Common myeloid progenitor, CD34-positive (primary cell): ENCODE measurements at regions not wholly inside any gene's neighbourhood (a gene's known extent, or its start where the extent isn't known, plus 50 kb on each side); places are given as distances from the start of the nearest gene placed in this dataset.
"Not testable (repeated sequence)": the region's sequence is repeated elsewhere in the genome, so short reads cannot be mapped to it uniquely, and the experiment has no call there.

Experiments used
- CTCF ChIA-PET: fragments of 350-600 bp; sonication (Branson Sonifier 250); formaldehyde crosslinking; loops from one replicate; lab custom pipeline; 2021; ENCODE audit warnings: antibody characterized with exemption; lab: Charles Lee
- POLR2A ChIA-PET: fragments of 350-600 bp; sonication (Branson Sonifier 250); formaldehyde crosslinking; loops from one replicate; lab custom pipeline; 2021; ENCODE audit warnings: antibody characterized with exemption; lab: Charles Lee
- DNase-seq, 3 donors: peaks; one replicate each; pipeline versions ENCODE4 v3.0.0 to v3.0.0-alpha.2; 2013
- H3K27ac ChIP-seq, 2 experiments: 1 replicate in 1 of 2; 2 replicates in 1 of 2; pipeline ENCODE4 v1.7.0; 2013; ENCODE audit warnings: inconsistent platforms in 2 of 2, low read length in 2 of 2, mild to moderate bottlenecking in 2 of 2, low read depth in 1 of 2, moderate library complexity in 1 of 2; ENCODE audit not compliant: severe bottlenecking in 2 of 2, insufficient read depth in 1 of 2, poor library complexity in 1 of 2
- H3K27me3 ChIP-seq, 5 experiments: replicated peaks in 2 of 5; 1 replicate in 3 of 5; 2 replicates in 2 of 5; pipeline versions ENCODE4 v1.6.1 to v1.7.0; 2013; ENCODE audit warnings: low read length in 4 of 5, mild to moderate bottlenecking in 2 of 5, moderate library complexity in 2 of 5, inconsistent platforms in 1 of 5; ENCODE audit not compliant: insufficient read depth in 5 of 5, control insufficient read depth in 4 of 5
- H3K36me3 ChIP-seq, 4 experiments: 1 replicate in 2 of 4; 2 replicates in 2 of 4; pipeline versions ENCODE4 v1.6.1 to v1.7.0; 2013; ENCODE audit warnings: low read length in 3 of 4, control low read depth in 1 of 4, mild to moderate bottlenecking in 1 of 4; ENCODE audit not compliant: control insufficient read depth in 4 of 4, insufficient read depth in 4 of 4
- H3K4me1 ChIP-seq, 4 experiments: 1 replicate in 3 of 4; 2 replicates in 1 of 4; pipeline versions ENCODE4 v1.6.1 to v1.7.1; 2013; ENCODE audit warnings: low read length in 3 of 4, mild to moderate bottlenecking in 3 of 4, control low read depth in 1 of 4, inconsistent platforms in 1 of 4, moderate library complexity in 1 of 4; ENCODE audit not compliant: control insufficient read depth in 4 of 4, insufficient read depth in 4 of 4; ENCODE audit errors: control extremely low read depth in 1 of 4
- H3K4me3 ChIP-seq, 7 experiments: 1 replicate in 4 of 7; 2 replicates in 3 of 7; pipeline versions ENCODE4 v1.5.1 to v1.7.0; 2013; ENCODE audit warnings: mild to moderate bottlenecking in 7 of 7, low read length in 6 of 7, moderate library complexity in 6 of 7, inconsistent platforms in 2 of 7, low read depth in 2 of 7, control low read depth in 1 of 7; ENCODE audit not compliant: insufficient read depth in 4 of 7, control insufficient read depth in 1 of 7; ENCODE audit errors: extremely low read depth in 1 of 7
- H3K9me3 ChIP-seq, 5 experiments: 1 replicate in 4 of 5; 2 replicates in 1 of 5; pipeline versions ENCODE4 v1.6.1 to v1.7.1; 2013; ENCODE audit warnings: low read length in 4 of 5, mild to moderate bottlenecking in 2 of 5, inconsistent platforms in 1 of 5, low read depth in 1 of 5, moderate library complexity in 1 of 5; ENCODE audit not compliant: control insufficient read depth in 4 of 5, insufficient read depth in 2 of 5; ENCODE audit errors: control extremely low read depth in 1 of 5
- WGBS: methylation state at CpG from one replicate; pipeline ENCODE4 v1.1.5; 2013; ENCODE audit not compliant: insufficient coverage; 5-methylcytosine and 5-hydroxymethylcytosine counted together

- not testable (repeated sequence) for H3K9me3 ChIP-seq
These were observed 100.3 kb upstream of the SALL3 start for GRCh38 chr18:78879072-78879883.

GRCh38 chr18:78882585-78882984 lies 97.0 kb upstream of the SALL3 start:
- no peaks in the 10 kb centered on the region for H3K4me1 ChIP-seq
- H3K36me3 ChIP-seq: no peaks in the 10 kb centered on the region
- POLR2A ChIA-PET: no interaction called here
- WGBS: 86% methylated on average over 5 of the region's 7 CpGs
- DNase-seq: no peak
- H3K4me3 ChIP-seq: no peak overlapping the region
- H3K27ac ChIP-seq: no peak overlapping the region
- peaks cover 0 to 6% (median 0%) of the 10 kb centered on the region in 5 experiments for H3K9me3 ChIP-seq
- CTCF ChIA-PET: interaction anchor here (1.1 kb wide), 1 partner anchor 9 kb away, joined by 4 read pairs; no protein-coding TSS in a partner anchor
- peaks cover 0 to 4% (median under 1%) of the 10 kb centered on the region in 5 experiments for H3K27me3 ChIP-seq

More at GRCh38 chr18:78879072-78879883, 100.3 kb upstream of the SALL3 start:
- 91% methylated on average over 46 of the region's 56 CpGs for WGBS
- peak in 2 of 3 donors; percentile 3 to 9 for DNase-seq
- H3K36me3 ChIP-seq, H3K27ac ChIP-seq, H3K4me3 ChIP-seq, CTCF ChIA-PET, H3K4me1 ChIP-seq, POLR2A ChIA-PET: not testable (repeated sequence)
- peaks cover 3 to 19% (median 6%) of the 10 kb centered on the region in 5 experiments for H3K27me3 ChIP-seq

GRCh38 chr18:78883501-78883900 lies 96.1 kb upstream of the SALL3 start:
- no peak for DNase-seq
- no peaks in the 10 kb centered on the region for H3K36me3 ChIP-seq
- WGBS: 81% methylated on average over 4 of the region's 4 CpGs
- ChIA-PET CTCF (interaction anchor here (1.1 kb wide), 1 partner anchor 10 kb away, joined by 4 read pairs; no protein-coding TSS in a partner anchor), POLR2A (no interaction called here)
- peaks cover 0 to 7% (median 3%) of the 10 kb centered on the region in 5 experiments for H3K9me3 ChIP-seq
- H3K27ac ChIP-seq: no peak overlapping the region
- no peaks in the 10 kb centered on the region for H3K27me3 ChIP-seq
- no peaks in the 10 kb centered on the region for H3K4me1 ChIP-seq
- no peak overlapping the region for H3K4me3 ChIP-seq

- Histone ChIP-seq H3K27me3 (no peaks in the 10 kb centered on the region), H3K27ac (no peak overlapping the region), H3K4me1 (no peaks in the 10 kb centered on the region), H3K4me3 (no peak overlapping the region), H3K9me3 (peaks cover 2 to 12% (median 8%) of the 10 kb centered on the region in 5 experiments), H3K36me3 (no peaks in the 10 kb centered on the region)
- POLR2A ChIA-PET: no interaction called here
- no peak for DNase-seq
- no CpG with 5 or more reads among the region's 1 CpG for WGBS
- CTCF ChIA-PET: no interaction called here
These were observed 95.1 kb upstream of the SALL3 start for GRCh38 chr18:78884502-78884901.

DNA sequence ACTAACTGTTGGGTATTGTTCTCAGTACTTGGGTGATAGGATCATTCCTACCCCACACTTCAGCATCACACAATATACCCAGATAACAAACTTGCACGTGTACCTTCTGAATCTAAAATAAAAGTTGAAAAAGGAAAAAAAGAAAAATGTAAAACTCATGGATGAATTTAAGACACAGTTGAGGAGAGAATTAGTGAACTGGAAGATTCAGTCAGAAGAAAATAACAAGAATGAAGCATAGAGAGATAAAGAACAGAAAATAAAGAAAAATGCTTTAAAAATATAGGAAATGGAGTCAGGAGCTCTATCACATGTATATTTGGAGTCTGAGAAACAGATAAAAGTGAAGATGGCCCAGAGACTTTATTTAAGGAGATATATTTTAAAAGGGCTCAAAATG lies 90.4 kb upstream of the SALL3 start:
- Histone ChIP-seq H3K36me3 (no peaks in the 10 kb centered on the region), H3K4me3 (no peak overlapping the region), H3K9me3 (peaks cover 2 to 24% (median 11%) of the 10 kb centered on the region in 5 experiments), H3K4me1 (no peaks in the 10 kb centered on the region), H3K27ac (no peak overlapping the region), H3K27me3 (no peaks in the 10 kb centered on the region)
- ChIA-PET CTCF (no interaction called here), POLR2A (no interaction called here)
- DNase-seq: no peak
- no CpG with 5 or more reads among the region's 1 CpG for WGBS

GRCh38 chr18:78890388-78890787 lies 89.2 kb upstream of the SALL3 start:
- Histone ChIP-seq H3K9me3 (peaks cover 2 to 24% (median 11%) of the 10 kb centered on the region in 5 experiments), H3K4me3 (no peak overlapping the region), H3K27ac (no peak overlapping the region), H3K4me1 (no peaks in the 10 kb centered on the region), H3K27me3 (no peaks in the 10 kb centered on the region), H3K36me3 (no peaks in the 10 kb centered on the region)
- DNase-seq: no peak
- WGBS: 100% methylated on average over 2 of the region's 3 CpGs
- ChIA-PET CTCF (interaction anchor here (1.3 kb wide), 1 partner anchor 13 kb away, joined by 4 read pairs; no protein-coding TSS in a partner anchor), POLR2A (no interaction called here)

- Histone ChIP-seq H3K4me3 (no peak overlapping the region), H3K4me1 (no peaks in the 10 kb centered on the region), H3K9me3 (peaks cover 2 to 24% (median 11%) of the 10 kb centered on the region in 5 experiments), H3K36me3 (no peaks in the 10 kb centered on the region), H3K27ac (no peak overlapping the region), H3K27me3 (no peaks in the 10 kb centered on the region)
- POLR2A ChIA-PET: no interaction called here
- 91% methylated on average over 4 of the region's 4 CpGs for WGBS
- CTCF ChIA-PET: interaction anchor here (1.3 to 1.6 kb wide), 2 partner anchors 14 to 16 kb away, joined by 4 read pairs; no protein-coding TSS in a partner anchor
- no peak for DNase-seq
These were observed 88.3 kb upstream of the SALL3 start for GRCh38 chr18:78891185-78891762.
